ENCODE measurements at regions not wholly inside any gene's neighbourhood (a gene's known extent, or its start where the extent isn't known, plus 50 kb on each side); places are given as distances from the start of the nearest gene placed in this dataset.
"Not testable (repeated sequence)": the region's sequence is repeated elsewhere in the genome, so short reads cannot be mapped to it uniquely, and the experiment has no call there.

GRCh38 chr7:49486974-49487829 lies 286.2 kb upstream of the VWC2 start:
- ATAC-seq = no peak
- intact Hi-C loops (cut with DNase I) = no loop called here
- Histone ChIP-seq H3K4me1 (no peaks in the 10 kb centered on the region), H3K9me3 (no peaks in the 10 kb centered on the region), H3K36me3 (no peaks in the 10 kb centered on the region), H3K27me3 (no peaks in the 10 kb centered on the region), H3K27ac (no peak overlapping the region), H3K4me3 (no peak overlapping the region)
- no peak for TF ChIP-seq CTCF (IDR thresholded peaks at IDR 0.05)
- no peak for DNase-seq

DNA sequence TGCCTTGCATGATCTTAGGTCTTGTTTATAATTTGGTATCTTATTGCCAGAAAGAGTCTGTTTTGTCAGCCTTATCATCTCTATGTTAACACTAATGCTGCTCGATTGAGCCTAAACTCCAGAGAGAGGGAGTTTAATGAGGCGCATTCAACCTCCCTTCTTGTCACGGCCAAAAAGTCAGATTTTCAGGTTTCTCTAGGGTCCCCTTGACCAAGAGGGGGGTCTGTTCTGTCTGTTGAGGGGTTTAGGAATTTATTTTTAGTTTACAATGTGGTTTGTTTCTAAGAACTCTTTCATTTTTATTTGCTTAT lies 285.7 kb upstream of the VWC2 start:
- Histone ChIP-seq H3K27me3 (no peaks in the 10 kb centered on the region), H3K27ac (no peak overlapping the region), H3K36me3 (no peaks in the 10 kb centered on the region), H3K4me1 (no peaks in the 10 kb centered on the region), H3K9me3 (no peaks in the 10 kb centered on the region), H3K4me3 (no peak overlapping the region)
- TF ChIP-seq CTCF (IDR thresholded peaks at IDR 0.05) = no peak
- DNase-seq (no peak), ATAC-seq (no peak)
- intact Hi-C loops (cut with DNase I) = no loop called here

DNA sequence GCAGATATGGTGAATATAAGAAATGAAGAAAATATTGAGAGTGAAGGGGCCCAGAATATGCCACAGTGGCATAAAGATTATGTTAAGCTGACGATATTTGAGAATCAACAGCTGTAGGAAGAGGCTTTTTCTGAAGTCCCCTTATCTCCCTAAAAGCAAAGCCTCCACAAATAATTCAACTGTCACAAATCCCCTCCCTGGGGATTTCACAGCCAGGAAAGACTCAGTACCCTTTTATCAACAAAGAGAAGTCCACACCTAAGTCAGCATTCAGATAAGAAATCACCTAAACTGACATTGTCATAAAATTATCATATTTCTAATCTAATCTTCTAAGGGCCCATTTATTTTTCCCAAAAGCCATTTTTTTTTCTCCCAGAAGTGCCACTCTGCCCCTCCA lies 284.9 kb upstream of the VWC2 start:
- intact Hi-C loops (cut with DNase I) = no loop called here
- DNase-seq = no peak
- no peak overlapping the region for H3K27ac ChIP-seq
- no peaks in the 10 kb centered on the region for H3K27me3 ChIP-seq
- no peaks in the 10 kb centered on the region for H3K4me1 ChIP-seq
- no peak overlapping the region for H3K4me3 ChIP-seq
- ATAC-seq = no peak
- TF ChIP-seq CTCF (IDR thresholded peaks at IDR 0.05) = no peak
- no peaks in the 10 kb centered on the region for H3K9me3 ChIP-seq
- no peaks in the 10 kb centered on the region for H3K36me3 ChIP-seq

DNA sequence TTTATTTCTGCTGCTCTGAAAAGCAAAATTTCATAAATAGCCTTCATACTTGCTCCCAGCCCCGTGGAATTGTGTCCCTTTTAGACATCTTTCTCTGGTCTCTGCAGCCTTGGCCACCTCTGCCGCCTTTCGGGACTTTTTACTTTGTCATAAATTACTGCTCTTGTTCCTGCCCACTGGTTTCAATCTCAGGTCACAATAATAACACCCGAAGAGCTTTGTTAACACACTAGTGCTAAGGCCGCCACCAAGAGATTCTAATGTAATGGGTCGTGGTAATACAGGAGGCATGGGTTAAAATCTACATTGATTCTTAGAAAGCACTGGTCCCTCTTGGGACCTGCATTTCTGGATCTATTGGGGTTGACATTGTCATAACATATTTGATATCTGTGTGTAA lies 276.0 kb upstream of the VWC2 start:
- Histone ChIP-seq H3K4me1 (no peaks in the 10 kb centered on the region), H3K27ac (no peak overlapping the region), H3K4me3 (no peak overlapping the region), H3K27me3 (no peaks in the 10 kb centered on the region), H3K36me3 (no peaks in the 10 kb centered on the region), H3K9me3 (no peaks in the 10 kb centered on the region)
- no peak for ATAC-seq
- no peak for DNase-seq
- no peak for TF ChIP-seq CTCF (IDR thresholded peaks at IDR 0.05)
- intact Hi-C loops (cut with DNase I) = no loop called here

GRCh38 chr7:49500741-49501140 lies 272.7 kb upstream of the VWC2 start:
- ATAC-seq = no peak

DNA sequence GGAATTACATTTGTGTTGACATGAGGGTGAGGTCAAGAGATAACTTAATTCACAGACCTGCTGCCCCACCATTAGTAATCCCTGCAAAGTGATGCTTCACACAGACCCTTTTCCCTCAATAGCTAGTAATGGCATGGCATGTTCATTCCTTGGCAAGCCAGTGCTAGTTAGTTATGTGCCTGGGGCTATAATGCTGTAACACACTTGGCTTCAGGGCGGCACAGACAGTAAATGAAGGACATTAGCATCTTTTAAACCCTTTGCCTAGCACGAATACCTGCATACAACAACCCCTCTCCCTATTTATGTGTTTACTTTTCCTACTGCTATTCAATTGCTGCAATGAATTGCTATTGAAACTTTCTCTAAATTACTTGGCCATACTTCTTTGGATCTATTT lies 266.2 kb upstream of the VWC2 start:
- ATAC-seq = not testable (repeated sequence)

More at GRCh38 chr7:49500741-49501140, 272.7 kb upstream of the VWC2 start:
- intact Hi-C loops (cut with DNase I) = no loop called here
- Histone ChIP-seq H3K4me3 (no peak overlapping the region), H3K4me1 (no peaks in the 10 kb centered on the region), H3K27me3 (no peaks in the 10 kb centered on the region), H3K27ac (no peak overlapping the region), H3K36me3 (no peaks in the 10 kb centered on the region), H3K9me3 (no peaks in the 10 kb centered on the region)
- no peak for DNase-seq
- no peak for TF ChIP-seq CTCF (IDR thresholded peaks at IDR 0.05)

More for the DNA sequence above, 266.2 kb upstream of the VWC2 start:
- H3K9me3 ChIP-seq; intact Hi-C loops (cut with DNase I); DNase-seq; H3K36me3 ChIP-seq; H3K4me3 ChIP-seq; H3K27ac ChIP-seq; H3K27me3 ChIP-seq; H3K4me1 ChIP-seq: not testable (repeated sequence)

All from upper lobe of right lung (tissue), 1 donor.